HEK293 (cell line): ENCODE measurements at regions not wholly inside any gene's neighbourhood (a gene's known extent, or its start where the extent isn't known, plus 50 kb on each side); places are given as distances from the start of the nearest gene placed in this dataset.

Experiments
- CTCF ChIA-PET: fragments of 350-600 bp; formaldehyde crosslinking; extraction: SDS; loops from one replicate; lab custom pipeline; 2021; ENCODE audit warnings: antibody characterized with exemption; lab: Yijun Ruan, JAX
- POLR2A ChIA-PET: fragments of 300-600 bp; formaldehyde crosslinking; extraction: SDS; loops from one replicate; lab custom pipeline; 2020; ENCODE audit warnings: antibody characterized with exemption, inconsistent platforms; lab: Yijun Ruan, JAX
- H3K27ac ChIP-seq: fragments of 200-500 bp; sonication (Bioruptor generic); 2 replicates; pipeline ENCODE4 v1.5.1; 2014; ENCODE audit warnings: low read depth, low read length, control low read depth, inconsistent platforms; ENCODE audit errors: extremely low read depth
- H3K36me3 ChIP-seq, 2 experiments: fragments of 200-500 bp in 1 of 2; sonication (Bioruptor generic) in 1 of 2; 1 replicate in 1 of 2; 2 replicates in 1 of 2; pipeline ENCODE4 v1.5.1; 2014 to 2017; ENCODE audit warnings: inconsistent platforms in 2 of 2, low read length in 2 of 2; ENCODE audit not compliant: control insufficient read depth in 2 of 2, insufficient read depth in 1 of 2
- H3K4me1 ChIP-seq: fragments of 200-500 bp; sonication (Bioruptor generic); 2 replicates; pipeline ENCODE4 v1.5.1; 2014; ENCODE audit warnings: mild to moderate bottlenecking, low read length, inconsistent platforms; ENCODE audit not compliant: control insufficient read depth, insufficient read depth
- H3K4me3 ChIP-seq: 2 replicates; pipeline ENCODE4 v1.5.1; 2011; ENCODE audit warnings: low read depth, mild to moderate bottlenecking, control low read depth, low read length, moderate library complexity
- H3K9me3 ChIP-seq: fragments of 200-500 bp; sonication (Bioruptor generic); 2 replicates; pipeline ENCODE4 v1.5.1; 2014; ENCODE audit warnings: low read depth, low read length, inconsistent platforms; ENCODE audit not compliant: control insufficient read depth, insufficient read depth
- HIC1 ChIP-seq: fragments of 450-650 bp; formaldehyde crosslinking; IDR thresholded peaks from 2 replicates; pipeline ENCODE4 v1.5.1; 2016; ENCODE audit warnings: missing biosample characterization, missing genetic modification characterization
- IKZF3 ChIP-seq: fragments of 450-650 bp; IDR thresholded peaks from 2 replicates; pipeline ENCODE4 v1.5.0; 2018; ENCODE audit warnings: missing biosample characterization, mild to moderate bottlenecking, missing genetic modification characterization, moderate library complexity
- KLF10 ChIP-seq: fragments of 450-650 bp; IDR thresholded peaks from 2 replicates; pipeline ENCODE4 v1.5.1; 2018; ENCODE audit warnings: missing biosample characterization, mild to moderate bottlenecking, missing genetic modification characterization
- OSR2 ChIP-seq: fragments of 450-650 bp; formaldehyde crosslinking; IDR thresholded peaks from 2 replicates; pipeline ENCODE4 v1.5.1; 2016; ENCODE audit warnings: missing biosample characterization, missing genetic modification characterization
- SCRT2 ChIP-seq: fragments of 450-650 bp; formaldehyde crosslinking; IDR thresholded peaks from 2 replicates; pipeline ENCODE4 v1.5.1; 2016; ENCODE audit warnings: missing biosample characterization, missing genetic modification characterization
- SP3 ChIP-seq: fragments of 450-650 bp; formaldehyde crosslinking; IDR thresholded peaks from 2 replicates; pipeline ENCODE4 v1.5.1; 2016; ENCODE audit warnings: missing biosample characterization, missing genetic modification characterization
- ZNF169 ChIP-seq: fragments of 450-650 bp; formaldehyde crosslinking; IDR thresholded peaks from 2 replicates; pipeline ENCODE4 v1.5.1; 2016; ENCODE audit warnings: missing biosample characterization, missing genetic modification characterization
- ZNF292 ChIP-seq: fragments of 450-650 bp; formaldehyde crosslinking; IDR thresholded peaks from 2 replicates; pipeline ENCODE4 v1.5.1; 2016; ENCODE audit warnings: low read depth, missing biosample characterization, missing genetic modification characterization, borderline replicate concordance
- ZNF423 ChIP-seq: fragments of 450-650 bp; formaldehyde crosslinking; IDR thresholded peaks from 2 replicates; pipeline ENCODE4 v1.5.1; 2016; ENCODE audit warnings: missing biosample characterization, missing genetic modification characterization
- ZNF510 ChIP-seq: fragments of 450-650 bp; formaldehyde crosslinking; IDR thresholded peaks from 2 replicates; pipeline ENCODE4 v1.5.1; 2018; ENCODE audit warnings: mild to moderate bottlenecking, missing genetic modification characterization, missing biosample characterization; ENCODE audit not compliant: insufficient replicate concordance
- ZNF529 ChIP-seq: fragments of 450-650 bp; formaldehyde crosslinking; IDR thresholded peaks from 2 replicates; pipeline ENCODE4 v1.5.1; 2017; ENCODE audit warnings: missing genetic modification characterization, missing biosample characterization; ENCODE audit not compliant: insufficient replicate concordance
- ZNF558 ChIP-seq: fragments of 450-650 bp; formaldehyde crosslinking; IDR thresholded peaks from 2 replicates; pipeline ENCODE4 v1.5.1; 2016; ENCODE audit warnings: missing biosample characterization, missing genetic modification characterization
- ZNF658 ChIP-seq: fragments of 450-650 bp; formaldehyde crosslinking; IDR thresholded peaks from 2 replicates; pipeline ENCODE4; 2016; ENCODE audit warnings: missing biosample characterization, missing genetic modification characterization
- ZNF785 ChIP-seq: fragments of 450-650 bp; formaldehyde crosslinking; IDR thresholded peaks from 2 replicates; pipeline ENCODE4 v1.5.1; 2016; ENCODE audit warnings: missing biosample characterization, missing genetic modification characterization
- ZSCAN5A ChIP-seq: fragments of 450-650 bp; formaldehyde crosslinking; IDR thresholded peaks from 2 replicates; pipeline ENCODE4 v1.5.1; 2016; ENCODE audit warnings: missing biosample characterization, missing genetic modification characterization
- ZXDB ChIP-seq: fragments of 450-650 bp; formaldehyde crosslinking; IDR thresholded peaks from 2 replicates; pipeline ENCODE4 v1.5.1; 2016; ENCODE audit warnings: missing biosample characterization, missing genetic modification characterization
- TF ChIP-seq, protein P1 (sequence below): fragments of 450-650 bp; formaldehyde crosslinking; IDR thresholded peaks from 2 replicates; pipeline ENCODE4 v1.5.1; 2017; ENCODE audit warnings: missing biosample characterization, missing genetic modification characterization
- TF ChIP-seq, protein P2 (sequence below): fragments of 450-650 bp; formaldehyde crosslinking; IDR thresholded peaks from 2 replicates; pipeline ENCODE4 v1.5.1; 2016; ENCODE audit warnings: missing biosample characterization, missing genetic modification characterization, low read depth
- TF ChIP-seq, protein P3 (sequence below): IDR thresholded peaks from 2 replicates; pipeline ENCODE4 v1.6.1; 2011; ENCODE audit warnings: mild to moderate bottlenecking, low read depth, low read length, borderline replicate concordance
- TF ChIP-seq, protein P4 (sequence below): fragments of 450-650 bp; formaldehyde crosslinking; IDR thresholded peaks from 2 replicates; pipeline ENCODE4 v1.5.1; 2016; ENCODE audit warnings: missing biosample characterization, missing genetic modification characterization

DNA sequence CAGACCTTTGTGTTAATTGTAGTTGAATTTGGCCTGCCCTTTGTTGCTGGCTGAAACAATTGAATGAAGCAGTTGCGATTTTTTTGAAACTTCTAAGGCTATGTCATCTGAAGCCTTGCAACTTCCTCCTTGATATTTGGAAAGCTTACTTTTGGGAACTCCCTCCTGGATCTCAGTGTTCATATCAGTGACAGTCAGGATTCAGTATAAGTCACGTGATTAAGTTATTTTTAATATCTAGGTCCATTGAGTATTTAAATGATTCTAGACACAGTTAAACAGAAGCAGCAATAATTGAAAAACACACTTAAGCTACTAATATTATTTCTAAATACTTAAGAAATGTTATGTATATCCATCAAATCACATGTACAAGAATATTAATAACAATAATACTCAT, 951.3 kb downstream of the GRIK2 start:
- Histone ChIP-seq H3K36me3 (no peaks in the 10 kb centered on the region), H3K4me1 (no peaks in the 10 kb centered on the region), H3K4me3 (no peak overlapping the region)
- ChIA-PET CTCF (no interaction called here), POLR2A (no interaction called here)
- no peak for TF ChIP-seq ZNF558 (tag by site-specific recombination)
- TF ChIP-seq, all 188 proteins: peak for 0
- H3K27ac ChIP-seq = no peak overlapping the region
- no peaks in the 10 kb centered on the region for H3K9me3 ChIP-seq

DNA sequence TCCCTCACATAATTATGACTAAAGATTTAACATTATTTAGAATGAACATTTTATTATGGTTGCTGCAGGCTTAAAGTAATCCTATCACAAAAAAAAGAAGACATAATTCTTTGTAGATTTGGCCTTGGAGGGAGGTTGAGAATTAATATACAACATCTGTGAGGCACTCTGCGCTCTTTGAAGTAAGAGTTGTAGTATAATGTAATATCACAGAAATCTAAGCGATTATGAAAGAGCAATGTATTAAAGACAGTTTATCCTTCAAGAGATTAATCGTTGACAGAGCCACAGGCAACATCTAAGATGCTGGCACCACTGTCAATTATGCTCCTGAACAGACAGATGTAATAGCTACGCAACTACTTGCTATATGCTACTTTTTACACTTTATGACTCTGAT, 946.8 kb downstream of the GRIK2 start:
- Histone ChIP-seq H3K4me1 (no peaks in the 10 kb centered on the region), H3K27ac (no peak overlapping the region), H3K9me3 (no peaks in the 10 kb centered on the region), H3K4me3 (no peak overlapping the region), H3K36me3 (no peaks in the 10 kb centered on the region)
- ChIA-PET CTCF (no interaction called here), POLR2A (no interaction called here)
- TF ChIP-seq ZNF658 (tag by site-specific recombination) = no peak
- TF ChIP-seq ZNF785 = no peak
- no peak for TF ChIP-seq ZSCAN5A (tag by site-specific recombination)
- no peak for TF ChIP-seq OSR2 (tag by site-specific recombination)

GRCh38 chr6:102333736-102334135, 940.2 kb downstream of the GRIK2 start:
- Histone ChIP-seq H3K4me3 (no peak overlapping the region), H3K4me1 (no peaks in the 10 kb centered on the region), H3K9me3 (no peaks in the 10 kb centered on the region), H3K27ac (no peak overlapping the region), H3K36me3 (no peaks in the 10 kb centered on the region)
- CTCF ChIA-PET = interaction anchor here (1.0 kb wide), 1 partner anchor 253 kb away, joined by 3 read pairs; no protein-coding TSS in a partner anchor
- POLR2A ChIA-PET = no interaction called here
- TF ChIP-seq, protein P1, sequence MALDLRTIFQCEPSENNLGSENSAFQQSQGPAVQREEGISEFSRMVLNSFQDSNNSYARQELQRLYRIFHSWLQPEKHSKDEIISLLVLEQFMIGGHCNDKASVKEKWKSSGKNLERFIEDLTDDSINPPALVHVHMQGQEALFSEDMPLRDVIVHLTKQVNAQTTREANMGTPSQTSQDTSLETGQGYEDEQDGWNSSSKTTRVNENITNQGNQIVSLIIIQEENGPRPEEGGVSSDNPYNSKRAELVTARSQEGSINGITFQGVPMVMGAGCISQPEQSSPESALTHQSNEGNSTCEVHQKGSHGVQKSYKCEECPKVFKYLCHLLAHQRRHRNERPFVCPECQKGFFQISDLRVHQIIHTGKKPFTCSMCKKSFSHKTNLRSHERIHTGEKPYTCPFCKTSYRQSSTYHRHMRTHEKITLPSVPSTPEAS = no peak
- no peak for TF ChIP-seq SP3 (tag by site-specific recombination)
- TF ChIP-seq HIC1 (tag by site-specific recombination) = no peak
- TF ChIP-seq ZXDB = no peak
- no peak for TF ChIP-seq ZNF423 (tag by site-specific recombination)
- TF ChIP-seq SCRT2 = no peak
- TF ChIP-seq KLF10 = no peak
- TF ChIP-seq, protein P2, sequence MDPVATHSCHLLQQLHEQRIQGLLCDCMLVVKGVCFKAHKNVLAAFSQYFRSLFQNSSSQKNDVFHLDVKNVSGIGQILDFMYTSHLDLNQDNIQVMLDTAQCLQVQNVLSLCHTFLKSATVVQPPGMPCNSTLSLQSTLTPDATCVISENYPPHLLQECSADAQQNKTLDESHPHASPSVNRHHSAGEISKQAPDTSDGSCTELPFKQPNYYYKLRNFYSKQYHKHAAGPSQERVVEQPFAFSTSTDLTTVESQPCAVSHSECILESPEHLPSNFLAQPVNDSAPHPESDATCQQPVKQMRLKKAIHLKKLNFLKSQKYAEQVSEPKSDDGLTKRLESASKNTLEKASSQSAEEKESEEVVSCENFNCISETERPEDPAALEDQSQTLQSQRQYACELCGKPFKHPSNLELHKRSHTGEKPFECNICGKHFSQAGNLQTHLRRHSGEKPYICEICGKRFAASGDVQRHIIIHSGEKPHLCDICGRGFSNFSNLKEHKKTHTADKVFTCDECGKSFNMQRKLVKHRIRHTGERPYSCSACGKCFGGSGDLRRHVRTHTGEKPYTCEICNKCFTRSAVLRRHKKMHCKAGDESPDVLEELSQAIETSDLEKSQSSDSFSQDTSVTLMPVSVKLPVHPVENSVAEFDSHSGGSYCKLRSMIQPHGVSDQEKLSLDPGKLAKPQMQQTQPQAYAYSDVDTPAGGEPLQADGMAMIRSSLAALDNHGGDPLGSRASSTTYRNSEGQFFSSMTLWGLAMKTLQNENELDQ (tag by site-specific recombination) = no peak
- TF ChIP-seq IKZF3 (tag by site-specific recombination) = no peak
- no peak for TF ChIP-seq ZNF510 (tag by site-specific recombination)
- TF ChIP-seq ZNF169 (tag by site-specific recombination) = no peak
- TF ChIP-seq, protein P3, sequence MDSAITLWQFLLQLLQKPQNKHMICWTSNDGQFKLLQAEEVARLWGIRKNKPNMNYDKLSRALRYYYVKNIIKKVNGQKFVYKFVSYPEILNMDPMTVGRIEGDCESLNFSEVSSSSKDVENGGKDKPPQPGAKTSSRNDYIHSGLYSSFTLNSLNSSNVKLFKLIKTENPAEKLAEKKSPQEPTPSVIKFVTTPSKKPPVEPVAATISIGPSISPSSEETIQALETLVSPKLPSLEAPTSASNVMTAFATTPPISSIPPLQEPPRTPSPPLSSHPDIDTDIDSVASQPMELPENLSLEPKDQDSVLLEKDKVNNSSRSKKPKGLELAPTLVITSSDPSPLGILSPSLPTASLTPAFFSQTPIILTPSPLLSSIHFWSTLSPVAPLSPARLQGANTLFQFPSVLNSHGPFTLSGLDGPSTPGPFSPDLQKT = no peak
- no peak for TF ChIP-seq ZNF292 (tag by site-specific recombination)
- TF ChIP-seq ZNF529 (tag by site-specific recombination) = no peak
- TF ChIP-seq, protein P4, sequence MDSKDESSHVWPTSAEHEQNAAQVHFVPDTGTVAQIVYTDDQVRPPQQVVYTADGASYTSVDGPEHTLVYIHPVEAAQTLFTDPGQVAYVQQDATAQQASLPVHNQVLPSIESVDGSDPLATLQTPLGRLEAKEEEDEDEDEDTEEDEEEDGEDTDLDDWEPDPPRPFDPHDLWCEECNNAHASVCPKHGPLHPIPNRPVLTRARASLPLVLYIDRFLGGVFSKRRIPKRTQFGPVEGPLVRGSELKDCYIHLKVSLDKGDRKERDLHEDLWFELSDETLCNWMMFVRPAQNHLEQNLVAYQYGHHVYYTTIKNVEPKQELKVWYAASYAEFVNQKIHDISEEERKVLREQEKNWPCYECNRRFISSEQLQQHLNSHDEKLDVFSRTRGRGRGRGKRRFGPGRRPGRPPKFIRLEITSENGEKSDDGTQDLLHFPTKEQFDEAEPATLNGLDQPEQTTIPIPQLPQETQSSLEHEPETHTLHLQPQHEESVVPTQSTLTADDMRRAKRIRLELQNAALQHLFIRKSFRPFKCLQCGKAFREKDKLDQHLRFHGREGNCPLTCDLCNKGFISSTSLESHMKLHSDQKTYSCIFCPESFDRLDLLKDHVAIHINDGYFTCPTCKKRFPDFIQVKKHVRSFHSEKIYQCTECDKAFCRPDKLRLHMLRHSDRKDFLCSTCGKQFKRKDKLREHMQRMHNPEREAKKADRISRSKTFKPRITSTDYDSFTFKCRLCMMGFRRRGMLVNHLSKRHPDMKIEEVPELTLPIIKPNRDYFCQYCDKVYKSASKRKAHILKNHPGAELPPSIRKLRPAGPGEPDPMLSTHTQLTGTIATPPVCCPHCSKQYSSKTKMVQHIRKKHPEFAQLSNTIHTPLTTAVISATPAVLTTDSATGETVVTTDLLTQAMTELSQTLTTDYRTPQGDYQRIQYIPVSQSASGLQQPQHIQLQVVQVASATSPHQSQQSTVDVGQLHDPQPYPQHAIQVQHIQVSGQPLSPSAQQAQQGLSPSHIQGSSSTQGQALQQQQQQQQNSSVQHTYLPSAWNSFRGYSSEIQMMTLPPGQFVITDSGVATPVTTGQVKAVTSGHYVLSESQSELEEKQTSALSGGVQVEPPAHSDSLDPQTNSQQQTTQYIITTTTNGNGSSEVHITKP (tag by site-specific recombination) = no peak
